Astrocyte (in vitro differentiated cells and primary cell): ENCODE measurements at regions not wholly inside any gene's neighbourhood (a gene's known extent, or its start where the extent isn't known, plus 50 kb on each side); places are given as distances from the start of the nearest gene placed in this dataset.

Source experiments
- DNase-seq: peaks from one replicate; pipeline ENCODE4 v3.0.0-alpha.2; 2010; ENCODE audit warnings: low read depth
- FAIRE-seq: peaks from 2 replicates; lab custom pipeline; 2011; peaks lifted over from hg19 to GRCh38; lab: Jason Lieb, UNC
- H2AFZ ChIP-seq: 2 replicates; pipeline ENCODE4 v1.6.0; 2012; ENCODE audit warnings: low read depth, low read length, inconsistent platforms
- H3K27ac ChIP-seq: 2 replicates; pipeline ENCODE4 v1.5.1; 2011; ENCODE audit warnings: low read depth, low read length, inconsistent platforms
- H3K27me3 ChIP-seq: 2 replicates; pipeline ENCODE4 v1.6.0; 2011; ENCODE audit warnings: low read length, inconsistent platforms; ENCODE audit not compliant: insufficient read depth
- H3K36me3 ChIP-seq: 2 replicates; pipeline ENCODE4 v1.5.1; 2011; ENCODE audit warnings: low read length, inconsistent platforms; ENCODE audit not compliant: insufficient read depth
- H3K4me1 ChIP-seq: 2 replicates; pipeline ENCODE4 v1.5.1; 2011; ENCODE audit warnings: low read length, inconsistent platforms; ENCODE audit not compliant: insufficient read depth
- H3K4me2 ChIP-seq: 2 replicates; pipeline ENCODE4 v1.6.0; 2012; ENCODE audit warnings: low read length, inconsistent platforms
- H3K4me3 ChIP-seq: 2 replicates; pipeline ENCODE4 v1.5.1; 2011; ENCODE audit warnings: low read depth, mild to moderate bottlenecking, low read length, inconsistent platforms; ENCODE audit not compliant: insufficient read depth
- H3K79me2 ChIP-seq: 2 replicates; pipeline ENCODE4 v1.6.0; 2012; ENCODE audit warnings: mild to moderate bottlenecking, low read length, inconsistent platforms; ENCODE audit not compliant: insufficient read depth
- H3K9ac ChIP-seq: 2 replicates; pipeline ENCODE4 v1.6.0; 2012; ENCODE audit warnings: mild to moderate bottlenecking, low read length, inconsistent platforms
- H3K9me3 ChIP-seq: 2 replicates; pipeline ENCODE4 v1.5.1; 2012; ENCODE audit warnings: low read depth, mild to moderate bottlenecking, low read length, inconsistent platforms; ENCODE audit not compliant: insufficient read depth
- H4K20me1 ChIP-seq: 2 replicates; pipeline ENCODE4 v1.6.0; 2012; ENCODE audit warnings: low read length, inconsistent platforms; ENCODE audit not compliant: insufficient read depth
- H3K27ac Mint-ChIP-seq: one replicate; pipeline ENCODE4 v1.8.0; 2021; ENCODE audit warnings: mild to moderate bottlenecking, mixed read lengths; ENCODE audit not compliant: unreplicated experiment
- H3K27me3 Mint-ChIP-seq: one replicate; pipeline ENCODE4 v1.8.0; 2021; ENCODE audit warnings: low read depth, mixed read lengths; ENCODE audit not compliant: unreplicated experiment
- H3K36me3 Mint-ChIP-seq: one replicate; pipeline ENCODE4 v1.8.0; 2021; ENCODE audit warnings: low read depth, mixed read lengths; ENCODE audit not compliant: unreplicated experiment
- H3K4me1 Mint-ChIP-seq: one replicate; pipeline ENCODE4 v1.8.0; 2021; ENCODE audit warnings: low read depth, mixed read lengths; ENCODE audit not compliant: unreplicated experiment
- H3K4me3 Mint-ChIP-seq: one replicate; pipeline ENCODE4 v1.8.0; 2021; ENCODE audit warnings: mild to moderate bottlenecking, moderate library complexity, mixed read lengths; ENCODE audit not compliant: unreplicated experiment
- H3K9me3 Mint-ChIP-seq: one replicate; pipeline ENCODE4 v1.8.0; 2021; ENCODE audit warnings: mild to moderate bottlenecking, mixed read lengths; ENCODE audit not compliant: unreplicated experiment
- EZH2 ChIP-seq: IDR thresholded peaks from 2 replicates; pipeline ENCODE4 v1.6.1; 2012; ENCODE audit warnings: mild to moderate bottlenecking, low read length, inconsistent platforms; ENCODE audit not compliant: insufficient read depth
- TF ChIP-seq, protein P1 (sequence below): IDR thresholded peaks from 2 replicates; pipeline ENCODE4 v1.5.1; 2011; ENCODE audit warnings: low read depth, mild to moderate bottlenecking, inconsistent platforms, low read length, moderate library complexity; ENCODE audit not compliant: insufficient read depth

DNA sequence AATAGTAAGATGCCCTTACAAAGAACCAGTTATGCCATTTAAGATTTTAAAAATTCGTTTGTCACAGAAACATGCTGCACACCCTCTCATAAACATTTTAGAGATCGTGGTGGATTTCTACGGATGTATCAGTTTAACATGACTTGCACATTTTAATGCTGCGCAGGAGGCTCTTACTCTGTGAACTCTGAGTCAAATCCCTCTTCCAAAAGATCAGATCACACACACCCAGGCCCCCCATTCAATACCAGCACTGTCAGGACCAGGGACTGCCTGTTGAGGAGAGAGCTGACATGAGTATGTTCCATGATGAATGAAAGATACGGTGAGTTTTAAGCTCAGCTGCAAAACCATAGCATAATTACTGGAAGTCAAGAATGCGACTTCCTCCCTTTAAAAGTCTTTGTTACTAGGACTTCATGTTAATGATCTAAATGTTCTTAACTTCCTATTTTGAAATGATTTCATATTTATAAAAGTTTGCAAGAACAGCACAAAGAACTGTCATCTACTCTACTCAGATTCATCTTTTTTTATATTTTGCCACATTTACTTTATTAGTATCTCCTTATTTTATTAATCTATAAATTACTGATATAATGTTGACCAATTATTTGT is 500.2 kb downstream of the GLRX3 start:
- H3K9ac ChIP-seq: no peak overlapping the region
- Mint-ChIP-seq H3K27me3 (no peaks in the 10 kb centered on the region), H3K36me3 (no peaks in the 10 kb centered on the region), H3K9me3 (peaks cover 11% of the 10 kb centered on the region), H3K4me3 (no peak overlapping the region), H3K4me1 (no peaks in the 10 kb centered on the region), H3K27ac (no peak overlapping the region)
- no peaks in the 10 kb centered on the region for H3K79me2 ChIP-seq
- TF ChIP-seq, protein P1, sequence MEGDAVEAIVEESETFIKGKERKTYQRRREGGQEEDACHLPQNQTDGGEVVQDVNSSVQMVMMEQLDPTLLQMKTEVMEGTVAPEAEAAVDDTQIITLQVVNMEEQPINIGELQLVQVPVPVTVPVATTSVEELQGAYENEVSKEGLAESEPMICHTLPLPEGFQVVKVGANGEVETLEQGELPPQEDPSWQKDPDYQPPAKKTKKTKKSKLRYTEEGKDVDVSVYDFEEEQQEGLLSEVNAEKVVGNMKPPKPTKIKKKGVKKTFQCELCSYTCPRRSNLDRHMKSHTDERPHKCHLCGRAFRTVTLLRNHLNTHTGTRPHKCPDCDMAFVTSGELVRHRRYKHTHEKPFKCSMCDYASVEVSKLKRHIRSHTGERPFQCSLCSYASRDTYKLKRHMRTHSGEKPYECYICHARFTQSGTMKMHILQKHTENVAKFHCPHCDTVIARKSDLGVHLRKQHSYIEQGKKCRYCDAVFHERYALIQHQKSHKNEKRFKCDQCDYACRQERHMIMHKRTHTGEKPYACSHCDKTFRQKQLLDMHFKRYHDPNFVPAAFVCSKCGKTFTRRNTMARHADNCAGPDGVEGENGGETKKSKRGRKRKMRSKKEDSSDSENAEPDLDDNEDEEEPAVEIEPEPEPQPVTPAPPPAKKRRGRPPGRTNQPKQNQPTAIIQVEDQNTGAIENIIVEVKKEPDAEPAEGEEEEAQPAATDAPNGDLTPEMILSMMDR: no peak
- no peak for TF ChIP-seq EZH2
- no peaks in the 10 kb centered on the region for H4K20me1 ChIP-seq
- no peaks in the 10 kb centered on the region for H3K36me3 ChIP-seq
- DNase-seq: no peak
- no peaks in the 10 kb centered on the region for H3K27me3 ChIP-seq
- no peak overlapping the region for H3K27ac ChIP-seq
- H3K4me2 ChIP-seq: no peak overlapping the region
- H3K9me3 ChIP-seq: peaks cover 6% of the 10 kb centered on the region
- no peaks in the 10 kb centered on the region for H3K4me1 ChIP-seq
- FAIRE-seq: no peak
- no peak overlapping the region for H2AFZ ChIP-seq
- no peak overlapping the region for H3K4me3 ChIP-seq

- DNase-seq: no peak
- Histone ChIP-seq H3K27me3 (no peaks in the 10 kb centered on the region), H3K9me3 (peaks cover 9% of the 10 kb centered on the region), H3K4me1 (no peaks in the 10 kb centered on the region), H3K9ac (no peak overlapping the region), H2AFZ (no peak overlapping the region), H4K20me1 (no peaks in the 10 kb centered on the region), H3K36me3 (no peaks in the 10 kb centered on the region), H3K4me3 (no peak overlapping the region), H3K4me2 (no peak overlapping the region), H3K27ac (no peak overlapping the region), H3K79me2 (no peaks in the 10 kb centered on the region)
- TF ChIP-seq, protein P1: no peak
- TF ChIP-seq EZH2: no peak
- FAIRE-seq: no peak
- no peak overlapping the region for H3K27ac Mint-ChIP-seq
- H3K27me3 Mint-ChIP-seq: no peaks in the 10 kb centered on the region
- H3K4me3 Mint-ChIP-seq: no peak overlapping the region
- no peaks in the 10 kb centered on the region for H3K36me3 Mint-ChIP-seq
- H3K9me3 Mint-ChIP-seq: peaks cover 11% of the 10 kb centered on the region
- no peaks in the 10 kb centered on the region for H3K4me1 Mint-ChIP-seq
Measured at GRCh38 chr10:130637089-130637676, 501.0 kb downstream of the GLRX3 start.

GRCh38 chr10:130638991-130639390 is 502.8 kb downstream of the GLRX3 start:
- DNase-seq (no peak), FAIRE-seq (no peak)
- no peaks in the 10 kb centered on the region for H3K36me3 Mint-ChIP-seq
- no peaks in the 10 kb centered on the region for H3K27me3 Mint-ChIP-seq
- H3K9me3 ChIP-seq: peaks cover 8% of the 10 kb centered on the region
- no peaks in the 10 kb centered on the region for H3K4me1 Mint-ChIP-seq
- H3K79me2 ChIP-seq: no peaks in the 10 kb centered on the region
- no peaks in the 10 kb centered on the region for H3K27me3 ChIP-seq
- H3K27ac Mint-ChIP-seq: no peak overlapping the region
- H4K20me1 ChIP-seq: no peaks in the 10 kb centered on the region
- H3K9ac ChIP-seq: no peak overlapping the region
- H3K4me2 ChIP-seq: no peak overlapping the region
- no peaks in the 10 kb centered on the region for H3K4me1 ChIP-seq
- H2AFZ ChIP-seq: no peak overlapping the region
- peaks cover 12% of the 10 kb centered on the region for H3K9me3 Mint-ChIP-seq
- no peaks in the 10 kb centered on the region for H3K36me3 ChIP-seq
- no peak overlapping the region for H3K4me3 ChIP-seq
- H3K27ac ChIP-seq: no peak overlapping the region
- H3K4me3 Mint-ChIP-seq: no peak overlapping the region
- TF ChIP-seq EZH2: no peak
- TF ChIP-seq, protein P1: no peak
